K562 (cell line): ENCODE measurements at regions not wholly inside any gene's neighbourhood (a gene's known extent, or its start where the extent isn't known, plus 50 kb on each side); places are given as distances from the start of the nearest gene placed in this dataset.

ENCODE experiments used
- CCAR2 ChIP-seq: fragments of 200-400 bp; formaldehyde crosslinking; IDR thresholded peaks from 2 replicates; pipeline ENCODE4 v1.6.1; 2017; ENCODE audit warnings: mild to moderate bottlenecking, low read depth, low read length
- CHD2 ChIP-seq: IDR thresholded peaks from 2 replicates; pipeline ENCODE4 v1.6.1; 2011; ENCODE audit warnings: low read depth, low read length
- EGR1 ChIP-seq: fragments of 450-650 bp; conservative IDR thresholded peaks from 2 replicates; pipeline ENCODE4 v1.6.1; 2017; ENCODE audit warnings: mild to moderate bottlenecking
- NBN ChIP-seq: fragments of 450-650 bp; IDR thresholded peaks from 2 replicates; pipeline ENCODE4 v1.6.1; 2016; ENCODE audit warnings: low read depth, mild to moderate bottlenecking
- NRF1 ChIP-seq, 2 experiments: fragments of 450-650 bp; IDR thresholded peaks in 1 of 2; conservative IDR thresholded peaks in 1 of 2; 2 replicates each; pipeline ENCODE4 v1.6.1; 2014; ENCODE audit warnings: mild to moderate bottlenecking in 2 of 2
- RAD21 ChIP-seq, 2 experiments: fragments of 250-450 bp in 1 of 2; fragments of 450-650 bp in 1 of 2; sonication (Bioruptor Pico) in 1 of 2; formaldehyde crosslinking in 1 of 2; IDR thresholded peaks in 1 of 2; conservative IDR thresholded peaks in 1 of 2; 2 replicates each; pipeline versions ENCODE4 v1.4.0 to v1.8.0; 2020 to 2022; ENCODE audit warnings: mild to moderate bottlenecking in 2 of 2, moderate library complexity in 1 of 2
- TARDBP ChIP-seq: fragments of 450-650 bp; IDR thresholded peaks from 2 replicates; pipeline ENCODE4 v1.6.1; 2016
- ZNF146 ChIP-seq: IDR thresholded peaks from one replicate; pipeline ENCODE4 v1.6.1; 2018; ENCODE audit warnings: missing compliant biosample characterization; ENCODE audit not compliant: unreplicated experiment
- TF ChIP-seq, protein P1 (sequence below), 3 experiments: IDR thresholded peaks in 2 of 3; conservative IDR thresholded peaks in 1 of 3; 2 replicates each; pipeline ENCODE4 v1.5.1; 2011 to 2012; ENCODE audit warnings: low read length in 3 of 3, mild to moderate bottlenecking in 3 of 3, control low read depth in 2 of 3, improper control_type of control experiment in 1 of 3, inconsistent platforms in 1 of 3, low read depth in 1 of 3, mixed read lengths in 1 of 3, moderate library complexity in 1 of 3; ENCODE audit not compliant: insufficient read depth in 2 of 3
- TF ChIP-seq, protein P2 (sequence below), 2 experiments: fragments of 450-650 bp; formaldehyde crosslinking in 1 of 2; IDR thresholded peaks; 2 replicates each; pipeline versions ENCODE4 v1.4.0 to v1.6.1; 2014 to 2020; ENCODE audit warnings: mild to moderate bottlenecking in 2 of 2, borderline replicate concordance in 1 of 2, low read depth in 1 of 2

DNA sequence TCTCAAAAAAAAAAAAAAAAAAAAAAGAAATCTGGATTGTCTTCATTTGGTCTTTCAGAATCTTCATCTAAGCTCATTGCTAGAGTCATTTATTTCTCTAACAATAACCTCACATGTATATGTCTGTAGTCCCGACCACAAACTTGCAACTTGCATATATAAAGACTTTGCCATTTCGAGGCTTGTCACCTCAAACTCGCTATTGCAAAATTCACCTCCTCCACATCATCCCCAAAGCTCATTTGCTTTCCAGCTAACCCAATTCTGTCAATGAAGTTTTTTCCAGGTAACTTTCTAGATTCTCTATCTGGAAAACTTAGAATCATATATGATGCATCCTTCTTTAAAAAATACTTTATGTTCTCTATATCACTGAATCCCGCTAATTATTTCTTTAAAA is 393.2 kb upstream of the ATXN7L3B start:
- TF ChIP-seq, protein P1, sequence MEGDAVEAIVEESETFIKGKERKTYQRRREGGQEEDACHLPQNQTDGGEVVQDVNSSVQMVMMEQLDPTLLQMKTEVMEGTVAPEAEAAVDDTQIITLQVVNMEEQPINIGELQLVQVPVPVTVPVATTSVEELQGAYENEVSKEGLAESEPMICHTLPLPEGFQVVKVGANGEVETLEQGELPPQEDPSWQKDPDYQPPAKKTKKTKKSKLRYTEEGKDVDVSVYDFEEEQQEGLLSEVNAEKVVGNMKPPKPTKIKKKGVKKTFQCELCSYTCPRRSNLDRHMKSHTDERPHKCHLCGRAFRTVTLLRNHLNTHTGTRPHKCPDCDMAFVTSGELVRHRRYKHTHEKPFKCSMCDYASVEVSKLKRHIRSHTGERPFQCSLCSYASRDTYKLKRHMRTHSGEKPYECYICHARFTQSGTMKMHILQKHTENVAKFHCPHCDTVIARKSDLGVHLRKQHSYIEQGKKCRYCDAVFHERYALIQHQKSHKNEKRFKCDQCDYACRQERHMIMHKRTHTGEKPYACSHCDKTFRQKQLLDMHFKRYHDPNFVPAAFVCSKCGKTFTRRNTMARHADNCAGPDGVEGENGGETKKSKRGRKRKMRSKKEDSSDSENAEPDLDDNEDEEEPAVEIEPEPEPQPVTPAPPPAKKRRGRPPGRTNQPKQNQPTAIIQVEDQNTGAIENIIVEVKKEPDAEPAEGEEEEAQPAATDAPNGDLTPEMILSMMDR (IDR thresholded peaks at IDR 0.05 in 2 of 3, conservative IDR thresholded peaks at IDR 0.05 in 1 of 3; ENCODE audit: insufficient read depth in 2 of 3, low read depth in 1 of 3, low read length in 3 of 3) = no peak
- TF ChIP-seq, protein P2, sequence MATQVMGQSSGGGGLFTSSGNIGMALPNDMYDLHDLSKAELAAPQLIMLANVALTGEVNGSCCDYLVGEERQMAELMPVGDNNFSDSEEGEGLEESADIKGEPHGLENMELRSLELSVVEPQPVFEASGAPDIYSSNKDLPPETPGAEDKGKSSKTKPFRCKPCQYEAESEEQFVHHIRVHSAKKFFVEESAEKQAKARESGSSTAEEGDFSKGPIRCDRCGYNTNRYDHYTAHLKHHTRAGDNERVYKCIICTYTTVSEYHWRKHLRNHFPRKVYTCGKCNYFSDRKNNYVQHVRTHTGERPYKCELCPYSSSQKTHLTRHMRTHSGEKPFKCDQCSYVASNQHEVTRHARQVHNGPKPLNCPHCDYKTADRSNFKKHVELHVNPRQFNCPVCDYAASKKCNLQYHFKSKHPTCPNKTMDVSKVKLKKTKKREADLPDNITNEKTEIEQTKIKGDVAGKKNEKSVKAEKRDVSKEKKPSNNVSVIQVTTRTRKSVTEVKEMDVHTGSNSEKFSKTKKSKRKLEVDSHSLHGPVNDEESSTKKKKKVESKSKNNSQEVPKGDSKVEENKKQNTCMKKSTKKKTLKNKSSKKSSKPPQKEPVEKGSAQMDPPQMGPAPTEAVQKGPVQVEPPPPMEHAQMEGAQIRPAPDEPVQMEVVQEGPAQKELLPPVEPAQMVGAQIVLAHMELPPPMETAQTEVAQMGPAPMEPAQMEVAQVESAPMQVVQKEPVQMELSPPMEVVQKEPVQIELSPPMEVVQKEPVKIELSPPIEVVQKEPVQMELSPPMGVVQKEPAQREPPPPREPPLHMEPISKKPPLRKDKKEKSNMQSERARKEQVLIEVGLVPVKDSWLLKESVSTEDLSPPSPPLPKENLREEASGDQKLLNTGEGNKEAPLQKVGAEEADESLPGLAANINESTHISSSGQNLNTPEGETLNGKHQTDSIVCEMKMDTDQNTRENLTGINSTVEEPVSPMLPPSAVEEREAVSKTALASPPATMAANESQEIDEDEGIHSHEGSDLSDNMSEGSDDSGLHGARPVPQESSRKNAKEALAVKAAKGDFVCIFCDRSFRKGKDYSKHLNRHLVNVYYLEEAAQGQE (IDR thresholded peaks at IDR 0.05; ENCODE audit: borderline replicate concordance) = no peak
- TF ChIP-seq, protein P2 (CRISPR knock-in tag; IDR thresholded peaks at IDR 0.05; ENCODE audit: low read depth) = no peak
- TF ChIP-seq TARDBP (no peak), RAD21 (CRISPR knock-in tag; conservative IDR thresholded peaks at IDR 0.05 in 1 of 2, IDR thresholded peaks at IDR 0.05 in 1 of 2) (no peak), CCAR2 (no peak), ZNF146 (no peak), CHD2 (no peak), NBN (no peak), NRF1 (conservative IDR thresholded peaks at IDR 0.05 in 1 of 2, IDR thresholded peaks at IDR 0.05 in 1 of 2) (no peak), EGR1 (no peak)
